ENCODE measurements at regions not wholly inside any gene's neighbourhood (a gene's known extent, or its start where the extent isn't known, plus 50 kb on each side); places are given as distances from the start of the nearest gene placed in this dataset.

DNA sequence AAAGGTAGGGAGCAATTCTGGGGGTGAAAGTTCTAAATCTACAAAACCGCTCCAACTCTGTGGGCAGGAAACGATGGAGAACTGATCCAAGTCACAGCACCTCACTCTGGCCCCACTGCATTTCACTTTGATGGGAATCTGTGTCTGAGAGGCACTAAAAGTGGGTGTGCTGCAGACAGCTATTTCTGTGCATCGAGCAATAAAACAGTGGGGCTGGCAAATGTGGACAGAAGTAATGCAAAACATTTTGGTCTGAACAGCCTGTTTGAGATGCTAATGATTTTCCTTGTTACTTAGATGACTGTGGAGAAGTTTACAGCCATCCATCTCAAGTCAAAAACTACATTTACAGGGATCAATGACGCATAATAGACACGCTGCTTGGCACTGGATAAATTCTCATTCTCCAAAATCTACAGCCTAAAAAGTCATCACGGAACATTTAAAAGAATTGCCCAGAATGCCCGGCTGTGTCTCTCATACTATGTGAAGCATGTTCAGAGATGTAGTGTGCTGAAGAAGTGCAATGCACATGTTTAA lies 1671.6 kb upstream of the TENM3 start:
- no peaks in the 10 kb centered on the region for H3K9me3 ChIP-seq
- no peaks in the 10 kb centered on the region for H3K4me1 ChIP-seq (ENCODE audit: control insufficient read depth in 1 of 2, insufficient read depth in 1 of 2, low read depth in 1 of 2, low read length in 1 of 2)
- no peaks in the 10 kb centered on the region for H3K27me3 ChIP-seq
- TF ChIP-seq, protein P1, sequence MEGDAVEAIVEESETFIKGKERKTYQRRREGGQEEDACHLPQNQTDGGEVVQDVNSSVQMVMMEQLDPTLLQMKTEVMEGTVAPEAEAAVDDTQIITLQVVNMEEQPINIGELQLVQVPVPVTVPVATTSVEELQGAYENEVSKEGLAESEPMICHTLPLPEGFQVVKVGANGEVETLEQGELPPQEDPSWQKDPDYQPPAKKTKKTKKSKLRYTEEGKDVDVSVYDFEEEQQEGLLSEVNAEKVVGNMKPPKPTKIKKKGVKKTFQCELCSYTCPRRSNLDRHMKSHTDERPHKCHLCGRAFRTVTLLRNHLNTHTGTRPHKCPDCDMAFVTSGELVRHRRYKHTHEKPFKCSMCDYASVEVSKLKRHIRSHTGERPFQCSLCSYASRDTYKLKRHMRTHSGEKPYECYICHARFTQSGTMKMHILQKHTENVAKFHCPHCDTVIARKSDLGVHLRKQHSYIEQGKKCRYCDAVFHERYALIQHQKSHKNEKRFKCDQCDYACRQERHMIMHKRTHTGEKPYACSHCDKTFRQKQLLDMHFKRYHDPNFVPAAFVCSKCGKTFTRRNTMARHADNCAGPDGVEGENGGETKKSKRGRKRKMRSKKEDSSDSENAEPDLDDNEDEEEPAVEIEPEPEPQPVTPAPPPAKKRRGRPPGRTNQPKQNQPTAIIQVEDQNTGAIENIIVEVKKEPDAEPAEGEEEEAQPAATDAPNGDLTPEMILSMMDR (IDR thresholded peaks at IDR 0.05) = no peak
- no peak overlapping the region for H3K4me3 ChIP-seq (ENCODE audit: low read depth in 1 of 2, low read length in 1 of 2)
- H3K36me3 ChIP-seq = no peaks in the 10 kb centered on the region
- no peak overlapping the region for H3K27ac ChIP-seq

DNA sequence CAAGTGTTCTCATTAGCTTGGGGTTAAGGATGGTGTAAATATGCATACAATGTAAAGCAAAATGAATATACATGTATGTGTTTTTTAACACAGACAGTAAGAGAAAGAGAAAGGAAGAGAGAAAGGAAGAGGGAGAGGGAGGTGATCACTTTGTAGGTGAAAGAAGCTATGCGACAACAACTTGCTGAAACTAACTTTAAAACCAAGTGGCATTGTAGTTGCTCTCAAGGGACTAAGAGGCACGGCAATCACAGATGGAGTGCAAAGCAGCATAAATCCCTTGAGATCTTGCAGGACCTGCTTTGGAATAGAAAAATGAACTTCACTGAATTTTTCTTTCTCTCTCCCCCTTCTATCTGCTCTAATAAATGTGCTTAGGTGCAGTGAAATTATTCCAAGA lies 1665.0 kb upstream of the TENM3 start:
- Histone ChIP-seq H3K9me3 (no peaks in the 10 kb centered on the region), H3K36me3 (no peaks in the 10 kb centered on the region), H3K27me3 (no peaks in the 10 kb centered on the region), H3K4me3 (ENCODE audit: low read depth in 1 of 2, low read length in 1 of 2) (no peak overlapping the region), H3K27ac (no peak overlapping the region), H3K4me1 (ENCODE audit: control insufficient read depth in 1 of 2, insufficient read depth in 1 of 2, low read depth in 1 of 2, low read length in 1 of 2) (no peaks in the 10 kb centered on the region)
- TF ChIP-seq, protein P1 (IDR thresholded peaks at IDR 0.05) = no peak

DNA sequence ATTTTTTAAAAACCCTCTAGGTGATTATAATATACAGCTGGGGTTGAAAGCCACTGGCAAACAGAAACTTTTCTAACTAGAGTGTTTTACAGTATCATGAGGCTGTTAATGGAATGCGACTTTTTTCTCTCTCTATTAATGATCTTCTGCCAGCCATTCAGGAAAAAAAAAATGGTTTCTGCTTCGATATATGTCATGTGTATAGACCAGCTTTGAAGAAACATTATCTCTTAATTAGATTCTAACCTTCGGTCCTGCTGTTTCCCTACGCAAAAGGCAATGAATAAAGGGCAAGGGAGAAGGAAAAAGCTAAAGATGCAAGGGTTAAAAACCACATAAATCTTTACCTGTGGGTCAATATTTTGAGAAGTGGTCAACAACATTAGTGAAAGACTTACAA lies 1662.1 kb upstream of the TENM3 start:
- Histone ChIP-seq H3K4me3 (ENCODE audit: low read depth in 1 of 2, low read length in 1 of 2) (no peak overlapping the region), H3K9me3 (no peaks in the 10 kb centered on the region), H3K4me1 (ENCODE audit: control insufficient read depth in 1 of 2, insufficient read depth in 1 of 2, low read depth in 1 of 2, low read length in 1 of 2) (no peaks in the 10 kb centered on the region), H3K27me3 (no peaks in the 10 kb centered on the region), H3K36me3 (no peaks in the 10 kb centered on the region), H3K27ac (no peak overlapping the region)
- TF ChIP-seq, protein P1 (IDR thresholded peaks at IDR 0.05) = no peak

DNA sequence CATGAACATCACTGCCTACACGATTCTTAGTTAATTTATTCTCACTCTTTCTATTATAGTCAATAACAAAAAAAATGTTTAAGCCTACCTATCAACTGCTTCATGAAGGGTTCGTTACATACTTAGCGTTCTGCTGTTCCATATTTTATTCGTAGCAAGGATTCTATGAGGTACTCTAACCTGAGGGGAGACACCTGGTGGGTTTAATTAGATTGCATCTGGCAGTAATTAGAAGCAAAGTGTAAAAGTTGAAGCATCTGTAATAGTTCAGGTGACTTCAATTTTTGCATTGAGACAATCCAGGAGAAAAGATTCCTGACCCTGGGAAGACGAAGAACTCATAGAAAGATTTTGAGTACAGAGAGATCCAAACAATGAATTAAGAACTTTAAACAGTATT lies 1655.8 kb upstream of the TENM3 start:
- H3K4me3 ChIP-seq (ENCODE audit: low read depth in 1 of 2, low read length in 1 of 2) = no peak overlapping the region
- TF ChIP-seq, protein P1 (IDR thresholded peaks at IDR 0.05) = no peak
- no peaks in the 10 kb centered on the region for H3K36me3 ChIP-seq
- H3K27me3 ChIP-seq = no peaks in the 10 kb centered on the region
- H3K27ac ChIP-seq = no peak overlapping the region
- H3K9me3 ChIP-seq = no peaks in the 10 kb centered on the region
- H3K4me1 ChIP-seq (ENCODE audit: control insufficient read depth in 1 of 2, insufficient read depth in 1 of 2, low read depth in 1 of 2, low read length in 1 of 2) = no peaks in the 10 kb centered on the region

DNA sequence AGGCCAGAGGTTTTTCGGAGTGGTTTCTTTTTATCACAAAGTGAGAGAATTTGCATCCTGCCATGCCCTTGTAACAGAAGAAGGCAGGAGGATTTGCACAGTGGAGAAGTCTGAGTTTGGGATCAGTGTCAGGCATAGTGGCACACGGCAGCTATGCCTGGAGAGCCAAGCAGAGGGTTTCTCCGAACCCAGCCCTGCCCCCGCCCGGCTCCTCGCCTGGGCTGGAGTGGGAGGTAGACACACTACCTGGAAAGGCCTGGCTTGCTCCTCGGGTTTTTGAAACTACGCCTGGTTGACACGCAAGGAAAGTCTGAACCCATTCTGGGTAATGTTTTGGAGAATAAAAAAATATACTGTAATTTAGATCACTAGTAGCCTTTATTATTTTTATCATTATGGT lies 1653.6 kb upstream of the TENM3 start:
- TF ChIP-seq, protein P1 (IDR thresholded peaks at IDR 0.05) = no peak
- no peak overlapping the region for H3K27ac ChIP-seq

More for the DNA sequence above, 1653.6 kb upstream of the TENM3 start:
- no peaks in the 10 kb centered on the region for H3K36me3 ChIP-seq
- H3K4me1 ChIP-seq (ENCODE audit: control insufficient read depth in 1 of 2, insufficient read depth in 1 of 2, low read depth in 1 of 2, low read length in 1 of 2) = no peaks in the 10 kb centered on the region
- no peaks in the 10 kb centered on the region for H3K27me3 ChIP-seq
- no peak overlapping the region for H3K4me3 ChIP-seq (ENCODE audit: low read depth in 1 of 2, low read length in 1 of 2)
- no peaks in the 10 kb centered on the region for H3K9me3 ChIP-seq
